Common myeloid progenitor, CD34-positive (primary cell): ENCODE measurements at regions not wholly inside any gene's neighbourhood (a gene's known extent, or its start where the extent isn't known, plus 50 kb on each side); places are given as distances from the start of the nearest gene placed in this dataset.

Source experiments
- CTCF ChIA-PET: fragments of 350-600 bp; sonication (Branson Sonifier 250); formaldehyde crosslinking; loops from one replicate; lab custom pipeline; 2021; ENCODE audit warnings: antibody characterized with exemption; lab: Charles Lee
- POLR2A ChIA-PET: fragments of 350-600 bp; sonication (Branson Sonifier 250); formaldehyde crosslinking; loops from one replicate; lab custom pipeline; 2021; ENCODE audit warnings: antibody characterized with exemption; lab: Charles Lee
- DNase-seq, 3 donors: peaks; one replicate each; pipeline versions ENCODE4 v3.0.0 to v3.0.0-alpha.2; 2013
- H3K27ac ChIP-seq, 2 experiments: 1 replicate in 1 of 2; 2 replicates in 1 of 2; pipeline ENCODE4 v1.7.0; 2013; ENCODE audit warnings: inconsistent platforms in 2 of 2, low read length in 2 of 2, mild to moderate bottlenecking in 2 of 2, low read depth in 1 of 2, moderate library complexity in 1 of 2; ENCODE audit not compliant: severe bottlenecking in 2 of 2, insufficient read depth in 1 of 2, poor library complexity in 1 of 2
- H3K27me3 ChIP-seq, 5 experiments: replicated peaks in 2 of 5; 1 replicate in 3 of 5; 2 replicates in 2 of 5; pipeline versions ENCODE4 v1.6.1 to v1.7.0; 2013; ENCODE audit warnings: low read length in 4 of 5, mild to moderate bottlenecking in 2 of 5, moderate library complexity in 2 of 5, inconsistent platforms in 1 of 5; ENCODE audit not compliant: insufficient read depth in 5 of 5, control insufficient read depth in 4 of 5
- H3K36me3 ChIP-seq, 4 experiments: 1 replicate in 2 of 4; 2 replicates in 2 of 4; pipeline versions ENCODE4 v1.6.1 to v1.7.0; 2013; ENCODE audit warnings: low read length in 3 of 4, control low read depth in 1 of 4, mild to moderate bottlenecking in 1 of 4; ENCODE audit not compliant: control insufficient read depth in 4 of 4, insufficient read depth in 4 of 4
- H3K4me1 ChIP-seq, 4 experiments: 1 replicate in 3 of 4; 2 replicates in 1 of 4; pipeline versions ENCODE4 v1.6.1 to v1.7.1; 2013; ENCODE audit warnings: low read length in 3 of 4, mild to moderate bottlenecking in 3 of 4, control low read depth in 1 of 4, inconsistent platforms in 1 of 4, moderate library complexity in 1 of 4; ENCODE audit not compliant: control insufficient read depth in 4 of 4, insufficient read depth in 4 of 4; ENCODE audit errors: control extremely low read depth in 1 of 4
- H3K4me3 ChIP-seq, 7 experiments: 1 replicate in 4 of 7; 2 replicates in 3 of 7; pipeline versions ENCODE4 v1.5.1 to v1.7.0; 2013; ENCODE audit warnings: mild to moderate bottlenecking in 7 of 7, low read length in 6 of 7, moderate library complexity in 6 of 7, inconsistent platforms in 2 of 7, low read depth in 2 of 7, control low read depth in 1 of 7; ENCODE audit not compliant: insufficient read depth in 4 of 7, control insufficient read depth in 1 of 7; ENCODE audit errors: extremely low read depth in 1 of 7
- H3K9me3 ChIP-seq, 5 experiments: 1 replicate in 4 of 5; 2 replicates in 1 of 5; pipeline versions ENCODE4 v1.6.1 to v1.7.1; 2013; ENCODE audit warnings: low read length in 4 of 5, mild to moderate bottlenecking in 2 of 5, inconsistent platforms in 1 of 5, low read depth in 1 of 5, moderate library complexity in 1 of 5; ENCODE audit not compliant: control insufficient read depth in 4 of 5, insufficient read depth in 2 of 5; ENCODE audit errors: control extremely low read depth in 1 of 5
- WGBS: methylation state at CpG from one replicate; pipeline ENCODE4 v1.1.5; 2013; ENCODE audit not compliant: insufficient coverage; 5-methylcytosine and 5-hydroxymethylcytosine counted together

GRCh38 chrX:38985375-38985774 lies 184.1 kb downstream of the MID1IP1 start:
- no peaks in the 10 kb centered on the region for H3K36me3 ChIP-seq
- no peaks in the 10 kb centered on the region for H3K9me3 ChIP-seq
- ChIA-PET CTCF (interaction anchor here (2.3 kb wide), 1 partner anchor 217 kb away, joined by 8 read pairs; no protein-coding TSS in a partner anchor), POLR2A (no interaction called here)
- no peak overlapping the region for H3K4me3 ChIP-seq
- peak; percentile 22 to 53 (median 46) for DNase-seq
- H3K27ac ChIP-seq = no peak overlapping the region
- no CpG with 5 or more reads among the region's 3 CpGs for WGBS
- H3K27me3 ChIP-seq = no peaks in the 10 kb centered on the region
- peaks cover 4 to 24% (median 12%) of the 10 kb centered on the region in 4 experiments for H3K4me1 ChIP-seq

- DNase-seq = no peak
- Histone ChIP-seq H3K36me3 (no peaks in the 10 kb centered on the region), H3K4me3 (no peak overlapping the region), H3K9me3 (no peaks in the 10 kb centered on the region), H3K27me3 (no peaks in the 10 kb centered on the region), H3K4me1 (peaks cover 4 to 24% (median 12%) of the 10 kb centered on the region in 4 experiments), H3K27ac (no peak overlapping the region)
- ChIA-PET POLR2A (no interaction called here), CTCF (interaction anchor here (1.1 to 2.3 kb wide), 3 partner anchors 173 to 218 kb away, joined by 3 to 8 read pairs (median 4); no protein-coding TSS in a partner anchor)
- whole genome bisulfite sequencing = no CpG with 5 or more reads among the region's 2 CpGs
Measured at GRCh38 chrX:38985945-38986344, 184.7 kb downstream of the MID1IP1 start.

- no peaks in the 10 kb centered on the region for H3K27me3 ChIP-seq
- peak in 2 of 3 donors; percentile 25 to 40 for DNase-seq
- H3K36me3 ChIP-seq = no peaks in the 10 kb centered on the region
- CTCF ChIA-PET = interaction anchor here (0.7 to 2.3 kb wide), 6 partner anchors 27 to 218 kb away, joined by 3 to 8 read pairs (median 4); no protein-coding TSS in a partner anchor
- no peak overlapping the region for H3K4me3 ChIP-seq
- WGBS = 25% methylated on average over 1 of the region's 3 CpGs
- POLR2A ChIA-PET = interaction anchor here (1.1 kb wide), 1 partner anchor 184 kb away, joined by 4 read pairs; no protein-coding TSS in a partner anchor
- H3K4me1 ChIP-seq = peaks cover 4 to 24% (median 12%) of the 10 kb centered on the region in 4 experiments
- no peaks in the 10 kb centered on the region for H3K9me3 ChIP-seq
- peak overlapping the region in 1 of 2 experiments; percentile 22 for H3K27ac ChIP-seq
Measured at GRCh38 chrX:38986586-38986985, 185.3 kb downstream of the MID1IP1 start.

GRCh38 chrX:38987198-38987651 lies 186.0 kb downstream of the MID1IP1 start:
- peak in 2 of 3 donors; percentile 75 to 84 for DNase-seq
- ChIA-PET POLR2A (interaction anchor here (1.1 kb wide), 1 partner anchor 184 kb away, joined by 4 read pairs; no protein-coding TSS in a partner anchor), CTCF (interaction anchor here (0.7 to 2.3 kb wide), 7 partner anchors 27 to 219 kb away, joined by 3 to 8 read pairs (median 3); no protein-coding TSS in a partner anchor)
- Histone ChIP-seq H3K27me3 (no peaks in the 10 kb centered on the region), H3K27ac (peak overlapping the region in 1 of 2 experiments; percentile 22), H3K4me1 (peaks cover 4 to 24% (median 12%) of the 10 kb centered on the region in 4 experiments), H3K36me3 (no peaks in the 10 kb centered on the region), H3K4me3 (no peak overlapping the region), H3K9me3 (no peaks in the 10 kb centered on the region)
- 34% methylated on average over 2 of the region's 4 CpGs for WGBS

GRCh38 chrX:38988301-38988700 lies 187.0 kb downstream of the MID1IP1 start:
- ChIA-PET CTCF (no interaction called here), POLR2A (no interaction called here)
- WGBS = no CpG with 5 or more reads among the region's 2 CpGs

GRCh38 chrX:38989076-38989475 lies 187.8 kb downstream of the MID1IP1 start:
- Histone ChIP-seq H3K27ac (no peak overlapping the region), H3K9me3 (no peaks in the 10 kb centered on the region), H3K4me3 (no peak overlapping the region), H3K4me1 (peaks cover 4 to 24% (median 12%) of the 10 kb centered on the region in 4 experiments), H3K27me3 (no peaks in the 10 kb centered on the region), H3K36me3 (no peaks in the 10 kb centered on the region)
- DNase-seq = peak in 2 of 3 donors; percentile 16 to 37
- CTCF ChIA-PET = no interaction called here
- 33% methylated on average over 1 of the region's 1 CpG for WGBS
- POLR2A ChIA-PET = no interaction called here

More at GRCh38 chrX:38988301-38988700, 187.0 kb downstream of the MID1IP1 start:
- no peak overlapping the region for H3K27ac ChIP-seq
- H3K9me3 ChIP-seq = no peaks in the 10 kb centered on the region
- H3K4me3 ChIP-seq = no peak overlapping the region
- no peak for DNase-seq
- H3K4me1 ChIP-seq = peaks cover 4 to 24% (median 12%) of the 10 kb centered on the region in 4 experiments
- H3K36me3 ChIP-seq = no peaks in the 10 kb centered on the region
- H3K27me3 ChIP-seq = no peaks in the 10 kb centered on the region
